VCaP (cell line): ENCODE measurements at regions not wholly inside any gene's neighbourhood (a gene's known extent, or its start where the extent isn't known, plus 50 kb on each side); places are given as distances from the start of the nearest gene placed in this dataset.

Source experiments
- H3K27ac ChIP-seq: fragments of 450-650 bp; 2 replicates; pipeline ENCODE4 v1.5.1; 2017
- CTCF ChIP-seq: fragments of 450-650 bp; conservative IDR thresholded peaks from 2 replicates; pipeline ENCODE4 v1.5.1; 2017; ENCODE audit warnings: mild to moderate bottlenecking, moderate library complexity

GRCh38 chr5:173714551-173715428, 98.3 kb upstream of the BOD1 start:
- H3K27ac ChIP-seq, result no peak overlapping the region
- no peak for TF ChIP-seq CTCF

GRCh38 chr5:173715607-173716006, 99.2 kb upstream of the BOD1 start:
- H3K27ac ChIP-seq, result no peak overlapping the region
- no peak for TF ChIP-seq CTCF

GRCh38 chr5:173716058-173716682, 99.7 kb upstream of the BOD1 start:
- TF ChIP-seq CTCF, result no peak

GRCh38 chr5:173717959-173718358, 101.5 kb upstream of the BOD1 start:
- no peak overlapping the region for H3K27ac ChIP-seq
- TF ChIP-seq CTCF, result no peak

More at GRCh38 chr5:173716058-173716682, 99.7 kb upstream of the BOD1 start:
- H3K27ac ChIP-seq, result no peak overlapping the region

- no peak for TF ChIP-seq CTCF
- H3K27ac ChIP-seq, result peak overlapping the region; percentile 72
Measured at GRCh38 chr5:173718469-173718868, 102.0 kb upstream of the BOD1 start.

- peak overlapping the region; percentile 72 for H3K27ac ChIP-seq
- no peak for TF ChIP-seq CTCF
Measured at GRCh38 chr5:173719731-173720082, 103.3 kb upstream of the BOD1 start.

GRCh38 chr5:173720286-173720952, 104.0 kb upstream of the BOD1 start:
- no peak for TF ChIP-seq CTCF
- H3K27ac ChIP-seq, result peak overlapping the region; percentile 72
